Thoracic aorta (tissue), 2 donors: ENCODE measurements at regions not wholly inside any gene's neighbourhood (a gene's known extent, or its start where the extent isn't known, plus 50 kb on each side); places are given as distances from the start of the nearest gene placed in this dataset.

Experiments used
- ATAC-seq: fragments of 150-250 bp; one replicate; pipeline ENCODE4 v1.8.0; 2017; ENCODE audit warnings: low read depth; ENCODE audit not compliant: insufficient number of reproducible peaks, low FRiP score
- DNase-seq: peaks from one replicate; pipeline ENCODE4 v3.0.0-alpha.2; 2020; ENCODE audit warnings: low spot score
- H3K27ac ChIP-seq, 2 donors: fragments of 200-600 bp; sonication (generic); 1 replicate in 1 of 2; 2 replicates in 1 of 2; pipeline ENCODE4 v1.5.1; 2016; ENCODE audit warnings: mild to moderate bottlenecking in 2 of 2, moderate library complexity in 2 of 2
- H3K27me3 ChIP-seq: fragments of 200-600 bp; sonication (generic); replicated peaks from 2 replicates; pipeline ENCODE4 v1.6.0; 2016; ENCODE audit warnings: mild to moderate bottlenecking; ENCODE audit not compliant: insufficient read depth
- H3K36me3 ChIP-seq: fragments of 200-600 bp; sonication (generic); one replicate; pipeline ENCODE4 v1.5.1; 2016
- H3K4me1 ChIP-seq, 2 donors: fragments of 200-600 bp; sonication (generic); 1 replicate in 1 of 2; 2 replicates in 1 of 2; pipeline versions ENCODE4 v1.5.1 to v1.6.0; 2016; ENCODE audit warnings: low read depth in 2 of 2, mild to moderate bottlenecking in 1 of 2; ENCODE audit not compliant: control insufficient read depth in 1 of 2
- H3K4me3 ChIP-seq: fragments of 200-600 bp; sonication (generic); 2 replicates; pipeline ENCODE4 v1.5.1; 2016; ENCODE audit warnings: mild to moderate bottlenecking
- H3K9me3 ChIP-seq: fragments of 200-600 bp; sonication (generic); 2 replicates; pipeline ENCODE4 v1.5.1; 2016
- TF ChIP-seq, protein P1 (sequence below): fragments of 200-600 bp; sonication (generic); IDR thresholded peaks from one replicate; pipeline ENCODE4 v1.5.1; 2019; ENCODE audit warnings: antibody characterized with exemption

- TF ChIP-seq, protein P1, sequence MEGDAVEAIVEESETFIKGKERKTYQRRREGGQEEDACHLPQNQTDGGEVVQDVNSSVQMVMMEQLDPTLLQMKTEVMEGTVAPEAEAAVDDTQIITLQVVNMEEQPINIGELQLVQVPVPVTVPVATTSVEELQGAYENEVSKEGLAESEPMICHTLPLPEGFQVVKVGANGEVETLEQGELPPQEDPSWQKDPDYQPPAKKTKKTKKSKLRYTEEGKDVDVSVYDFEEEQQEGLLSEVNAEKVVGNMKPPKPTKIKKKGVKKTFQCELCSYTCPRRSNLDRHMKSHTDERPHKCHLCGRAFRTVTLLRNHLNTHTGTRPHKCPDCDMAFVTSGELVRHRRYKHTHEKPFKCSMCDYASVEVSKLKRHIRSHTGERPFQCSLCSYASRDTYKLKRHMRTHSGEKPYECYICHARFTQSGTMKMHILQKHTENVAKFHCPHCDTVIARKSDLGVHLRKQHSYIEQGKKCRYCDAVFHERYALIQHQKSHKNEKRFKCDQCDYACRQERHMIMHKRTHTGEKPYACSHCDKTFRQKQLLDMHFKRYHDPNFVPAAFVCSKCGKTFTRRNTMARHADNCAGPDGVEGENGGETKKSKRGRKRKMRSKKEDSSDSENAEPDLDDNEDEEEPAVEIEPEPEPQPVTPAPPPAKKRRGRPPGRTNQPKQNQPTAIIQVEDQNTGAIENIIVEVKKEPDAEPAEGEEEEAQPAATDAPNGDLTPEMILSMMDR, result no peak
- no peak overlapping the region for H3K4me3 ChIP-seq
- DNase-seq (no peak), ATAC-seq (no peak)
- no peaks in the 10 kb centered on the region for H3K27me3 ChIP-seq
- H3K4me1 ChIP-seq, result peaks cover 0 to 10% of the 10 kb centered on the region in 2 donors
- H3K27ac ChIP-seq, result no peak overlapping the region
- no peaks in the 10 kb centered on the region for H3K36me3 ChIP-seq
- no peaks in the 10 kb centered on the region for H3K9me3 ChIP-seq
Observed at GRCh38 chr13:30037766-30038165, 187.3 kb upstream of the UBL3 start.

DNA sequence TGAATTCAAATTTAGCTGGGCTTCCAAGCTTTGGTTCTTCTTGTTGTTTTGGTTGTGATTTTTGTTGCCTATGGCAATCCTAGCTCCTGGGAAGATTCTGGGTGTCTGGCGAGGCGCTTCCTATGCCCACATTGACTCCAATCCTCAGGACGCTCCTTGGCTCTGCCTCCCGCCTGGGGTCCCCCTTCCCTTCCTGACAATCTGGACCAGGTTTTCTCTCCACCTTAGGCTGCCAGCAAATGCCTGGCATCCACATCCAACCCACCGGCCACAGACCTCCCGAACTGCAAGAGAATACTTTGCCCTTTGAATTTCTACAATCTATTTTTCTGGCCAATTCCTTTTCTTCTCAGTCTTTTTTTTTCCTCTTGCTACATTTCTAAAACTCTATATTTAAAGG, 186.9 kb upstream of the UBL3 start:
- Histone ChIP-seq H3K27ac (no peak overlapping the region), H3K27me3 (no peaks in the 10 kb centered on the region), H3K4me1 (peaks cover 0 to 10% of the 10 kb centered on the region in 2 donors), H3K4me3 (no peak overlapping the region), H3K36me3 (no peaks in the 10 kb centered on the region), H3K9me3 (no peaks in the 10 kb centered on the region)
- no peak for ATAC-seq
- no peak for DNase-seq
- TF ChIP-seq, protein P1, result no peak

GRCh38 chr13:30034458-30034795, 184.0 kb upstream of the UBL3 start:
- no peak overlapping the region for H3K4me3 ChIP-seq
- no peaks in the 10 kb centered on the region for H3K27me3 ChIP-seq
- H3K4me1 ChIP-seq, result peaks cover 0 to 10% of the 10 kb centered on the region in 2 donors
- ATAC-seq (no peak), DNase-seq (no peak)
- no peaks in the 10 kb centered on the region for H3K9me3 ChIP-seq
- no peaks in the 10 kb centered on the region for H3K36me3 ChIP-seq
- TF ChIP-seq, protein P1, result no peak
- no peak overlapping the region for H3K27ac ChIP-seq

DNA sequence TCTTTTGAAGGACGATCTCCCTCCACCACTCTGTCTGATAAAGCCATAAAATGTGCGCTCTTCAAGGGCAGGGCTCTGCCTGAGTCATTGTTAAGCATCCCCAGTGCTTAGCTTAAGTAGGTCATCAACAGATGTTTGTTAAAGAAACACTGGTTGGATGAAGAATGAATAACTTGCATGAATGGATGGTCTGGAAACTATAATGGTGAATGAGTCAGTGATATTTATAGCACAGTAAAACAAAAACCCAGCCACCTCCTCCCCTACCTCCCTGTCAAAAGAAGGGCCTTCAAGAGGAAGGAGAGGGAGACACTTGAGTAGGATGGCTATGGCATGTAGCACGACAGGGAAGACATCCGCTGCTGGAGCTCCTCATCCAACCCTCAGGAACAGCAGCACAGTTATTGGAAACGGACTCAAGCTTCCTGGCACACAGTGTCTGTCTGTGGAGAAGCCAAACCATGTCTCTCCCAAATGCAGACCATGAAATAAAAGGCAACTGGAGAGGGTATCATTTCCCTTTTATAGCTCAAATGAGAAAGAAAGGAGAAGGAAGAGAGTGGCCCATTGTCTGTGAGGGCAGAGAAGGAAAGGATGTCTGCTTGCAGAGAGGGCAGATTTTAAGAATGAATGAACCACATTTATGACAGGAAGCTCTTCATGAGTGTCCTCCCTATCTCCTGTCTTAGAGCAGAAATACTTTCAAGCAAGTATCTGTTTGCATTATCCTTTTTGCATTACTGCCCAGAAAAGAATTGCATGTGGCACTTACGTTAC, 183.5 kb upstream of the UBL3 start:
- H3K27ac ChIP-seq, result no peak overlapping the region
- no peaks in the 10 kb centered on the region for H3K36me3 ChIP-seq
- DNase-seq, result no peak
- H3K4me1 ChIP-seq, result peaks cover 0 to 10% of the 10 kb centered on the region in 2 donors
- TF ChIP-seq, protein P1, result no peak
- no peaks in the 10 kb centered on the region for H3K27me3 ChIP-seq
- no peak overlapping the region for H3K4me3 ChIP-seq
- no peaks in the 10 kb centered on the region for H3K9me3 ChIP-seq
- peak; percentile 26 for ATAC-seq

GRCh38 chr13:30032263-30032662, 181.8 kb upstream of the UBL3 start:
- no peak overlapping the region for H3K4me3 ChIP-seq
- H3K4me1 ChIP-seq, result peaks cover 0 to 10% of the 10 kb centered on the region in 2 donors
- H3K27me3 ChIP-seq, result no peaks in the 10 kb centered on the region
- H3K9me3 ChIP-seq, result no peaks in the 10 kb centered on the region
- TF ChIP-seq, protein P1, result no peak
- DNase-seq (no peak), ATAC-seq (no peak)
- no peaks in the 10 kb centered on the region for H3K36me3 ChIP-seq
- H3K27ac ChIP-seq, result no peak overlapping the region
